Stimulated activated CD4-positive, alpha-beta T cell treated with anti-CD3 and anti-CD28 coated beads, Interleukin-1b, Interleukin-23, amount 100 ng/mL, for 24 hours (primary cell): ENCODE measurements at regions not wholly inside any gene's neighbourhood (a gene's known extent, or its start where the extent isn't known, plus 50 kb on each side); places are given as distances from the start of the nearest gene placed in this dataset.
"Not testable (repeated sequence)": the region's sequence is repeated elsewhere in the genome, so short reads cannot be mapped to it uniquely, and the experiment has no call there.

ENCODE experiments used
- DNase-seq, 4 experiments: peaks; one replicate each; pipeline ENCODE4 v3.0.0-alpha.2; 2020; ENCODE audit warnings: low read depth in 4 of 4, low spot score in 1 of 4

GRCh38 chr19:30267332-30267731, 104.9 kb upstream of the ZNF536 start:
- DNase-seq: no peak

GRCh38 chr19:30268601-30269000, 103.6 kb upstream of the ZNF536 start:
- DNase-seq: no peak

- DNase-seq: no peak
These were observed 102.5 kb upstream of the ZNF536 start for GRCh38 chr19:30269638-30270037.

GRCh38 chr19:30271816-30272215, 100.4 kb upstream of the ZNF536 start:
- no peak for DNase-seq

- no peak for DNase-seq
These were observed 99.6 kb upstream of the ZNF536 start for GRCh38 chr19:30272554-30272953.

GRCh38 chr19:30273184-30273583, 99.0 kb upstream of the ZNF536 start:
- no peak for DNase-seq

GRCh38 chr19:30274987-30275386, 97.2 kb upstream of the ZNF536 start:
- no peak for DNase-seq

GRCh38 chr19:30276011-30276882, 95.9 kb upstream of the ZNF536 start:
- no peak for DNase-seq

GRCh38 chr19:30276883-30277280, 95.3 kb upstream of the ZNF536 start:
- no peak for DNase-seq

- no peak for DNase-seq
These were observed 94.0 kb upstream of the ZNF536 start for GRCh38 chr19:30277941-30278881.

- DNase-seq: no peak
These were observed 93.3 kb upstream of the ZNF536 start for GRCh38 chr19:30278882-30279254.

GRCh38 chr19:30280018-30280417, 92.2 kb upstream of the ZNF536 start:
- DNase-seq: no peak

GRCh38 chr19:30281906-30282305, 90.3 kb upstream of the ZNF536 start:
- DNase-seq: no peak

- no peak for DNase-seq
These were observed 88.6 kb upstream of the ZNF536 start for GRCh38 chr19:30283556-30283955.

GRCh38 chr19:30284209-30284608, 88.0 kb upstream of the ZNF536 start:
- DNase-seq: no peak

- DNase-seq: no peak
These were observed 87.3 kb upstream of the ZNF536 start for GRCh38 chr19:30284885-30285284.

GRCh38 chr19:30286378-30286777, 85.8 kb upstream of the ZNF536 start:
- no peak for DNase-seq

- DNase-seq: no peak
These were observed 84.9 kb upstream of the ZNF536 start for GRCh38 chr19:30287259-30287658.

- no peak for DNase-seq
These were observed 84.2 kb upstream of the ZNF536 start for GRCh38 chr19:30287973-30288372.

GRCh38 chr19:30288911-30289310, 83.3 kb upstream of the ZNF536 start:
- DNase-seq: no peak

- no peak for DNase-seq
These were observed 82.8 kb upstream of the ZNF536 start for GRCh38 chr19:30289336-30289735.

GRCh38 chr19:30290805-30291204, 81.4 kb upstream of the ZNF536 start:
- DNase-seq: not testable (repeated sequence)
